Sigmoid colon (tissue), 4 donors: ENCODE measurements at regions not wholly inside any gene's neighbourhood (a gene's known extent, or its start where the extent isn't known, plus 50 kb on each side); places are given as distances from the start of the nearest gene placed in this dataset.
"Not testable (repeated sequence)": the region's sequence is repeated elsewhere in the genome, so short reads cannot be mapped to it uniquely, and the experiment has no call there.

Source experiments
- CTCF ChIP-seq, 4 experiments: fragments of 450-650 bp in 3 of 4; fragments of 200-600 bp in 1 of 4; IDR thresholded peaks; one replicate each; pipeline ENCODE4 v1.5.1; 2016 to 2019; ENCODE audit warnings: antibody characterized with exemption in 4 of 4, mild to moderate bottlenecking in 3 of 4, moderate library complexity in 2 of 4
- EP300 ChIP-seq, 4 donors: sonication (generic); formaldehyde crosslinking; IDR thresholded peaks; one replicate each; pipeline ENCODE4 v1.6.1; 2017; ENCODE audit warnings: antibody characterized with exemption in 4 of 4
- POLR2A ChIP-seq, 2 donors: fragments of 450-650 bp; IDR thresholded peaks; one replicate each; pipeline ENCODE4 v1.6.1; 2016; ENCODE audit warnings: antibody characterized with exemption in 2 of 2, mild to moderate bottlenecking in 2 of 2, moderate library complexity in 2 of 2
- POLR2AphosphoS5 ChIP-seq, 4 donors: sonication (generic); formaldehyde crosslinking; IDR thresholded peaks; one replicate each; pipeline ENCODE4 v1.6.1; 2017; ENCODE audit warnings: antibody characterized with exemption in 4 of 4

- TF ChIP-seq CTCF, EP300, POLR2AphosphoS5, POLR2A (IDR thresholded peaks at IDR 0.05): not testable (repeated sequence)
Observed at GRCh38 chr20:26250249-26251114, 553.8 kb upstream of the ZNF337 start.
